H9 (cell line): ENCODE measurements at regions not wholly inside any gene's neighbourhood (a gene's known extent, or its start where the extent isn't known, plus 50 kb on each side); places are given as distances from the start of the nearest gene placed in this dataset.

ENCODE experiments used
- DNase-seq: peaks from one replicate; pipeline ENCODE4 v3.0.0-alpha.2; 2017
- H2AFZ ChIP-seq: one replicate; pipeline ENCODE4 v1.6.1; 2013; ENCODE audit warnings: mild to moderate bottlenecking, low read length, control low read depth, moderate library complexity
- H2AK5ac ChIP-seq: 2 replicates; pipeline ENCODE4 v1.6.1; 2013; ENCODE audit warnings: low read length, control low read depth, mixed read lengths; ENCODE audit not compliant: insufficient read length
- H2BK120ac ChIP-seq: one replicate; pipeline ENCODE4 v1.6.1; 2013; ENCODE audit warnings: low read depth, mild to moderate bottlenecking, low read length, control low read depth, inconsistent platforms; ENCODE audit not compliant: poor library complexity, severe bottlenecking
- H2BK12ac ChIP-seq: 2 replicates; pipeline ENCODE4 v1.6.1; 2013; ENCODE audit warnings: low read length, control low read depth, mixed read lengths, low read depth; ENCODE audit not compliant: insufficient read length
- H2BK15ac ChIP-seq: 2 replicates; pipeline ENCODE4 v1.6.1; 2013; ENCODE audit warnings: low read depth, low read length, control low read depth
- H2BK20ac ChIP-seq: one replicate; pipeline ENCODE4 v1.6.1; 2013; ENCODE audit warnings: low read depth, mild to moderate bottlenecking, low read length, control low read depth, inconsistent platforms; ENCODE audit not compliant: poor library complexity, severe bottlenecking
- H2BK5ac ChIP-seq: 2 replicates; pipeline ENCODE4 v1.6.1; 2013; ENCODE audit warnings: low read length, control low read depth, mixed read lengths; ENCODE audit not compliant: insufficient read length
- H3K14ac ChIP-seq: 2 replicates; pipeline ENCODE4 v1.6.1; 2013; ENCODE audit warnings: low read length, control low read depth; ENCODE audit not compliant: insufficient read depth
- H3K18ac ChIP-seq: 2 replicates; pipeline ENCODE4 v1.6.1; 2013; ENCODE audit warnings: low read depth, mild to moderate bottlenecking, mixed read lengths, low read length, control low read depth; ENCODE audit not compliant: insufficient read length
- H3K23ac ChIP-seq: 2 replicates; pipeline ENCODE4 v1.6.1; 2013; ENCODE audit warnings: low read length, control low read depth, mixed read lengths, low read depth; ENCODE audit not compliant: insufficient read length
- H3K23me2 ChIP-seq: 2 replicates; pipeline ENCODE4 v1.6.1; 2013; ENCODE audit warnings: low read depth, mild to moderate bottlenecking, mixed read lengths, low read length, control low read depth; ENCODE audit not compliant: insufficient read length, poor library complexity, severe bottlenecking
- H3K27ac ChIP-seq: 2 replicates; pipeline ENCODE4 v1.5.1; 2013; ENCODE audit warnings: low read length, control low read depth, mixed read lengths, low read depth; ENCODE audit not compliant: insufficient read length
- H3K27me3 ChIP-seq: 2 replicates; pipeline ENCODE4 v1.6.1; 2013; ENCODE audit warnings: low read length, control low read depth, inconsistent platforms; ENCODE audit not compliant: insufficient read depth
- H3K4ac ChIP-seq: 2 replicates; pipeline ENCODE4 v1.6.1; 2013; ENCODE audit warnings: low read depth, mild to moderate bottlenecking, control low read depth, inconsistent platforms, low read length, moderate library complexity
- H3K4me1 ChIP-seq: 2 replicates; pipeline ENCODE4 v1.6.1; 2013; ENCODE audit warnings: low read length, control low read depth, inconsistent platforms; ENCODE audit not compliant: insufficient read depth
- H3K4me2 ChIP-seq: 2 replicates; pipeline ENCODE4 v1.6.1; 2013; ENCODE audit warnings: low read length, control low read depth, mixed read lengths; ENCODE audit not compliant: insufficient read length, insufficient read depth
- H3K56ac ChIP-seq: 2 replicates; pipeline ENCODE4 v1.6.1; 2013; ENCODE audit warnings: low read depth, mild to moderate bottlenecking, mixed read lengths, low read length, control low read depth; ENCODE audit not compliant: insufficient read length
- H3K79me1 ChIP-seq: 2 replicates; pipeline ENCODE4 v1.6.1; 2013; ENCODE audit warnings: low read depth, mild to moderate bottlenecking, moderate library complexity, low read length, control low read depth, inconsistent platforms; ENCODE audit not compliant: insufficient read depth, poor library complexity, severe bottlenecking
- H3K79me2 ChIP-seq: 2 replicates; pipeline ENCODE4 v1.6.1; 2013; ENCODE audit warnings: low read length, control low read depth, inconsistent platforms; ENCODE audit not compliant: insufficient read depth
- H3K9ac ChIP-seq: 2 replicates; pipeline ENCODE4 v1.6.1; 2013; ENCODE audit warnings: low read length, control low read depth, mixed read lengths; ENCODE audit not compliant: insufficient read length; ENCODE audit errors: extremely low read depth
- H3K9me3 ChIP-seq: one replicate; pipeline ENCODE4 v1.6.1; 2013; ENCODE audit warnings: low read depth, low read length, inconsistent platforms; ENCODE audit not compliant: control insufficient read depth
- H3T11ph ChIP-seq: one replicate; pipeline ENCODE4 v1.6.1; 2013; ENCODE audit warnings: mild to moderate bottlenecking, low read length, control low read depth, inconsistent platforms
- H4K20me1 ChIP-seq: one replicate; pipeline ENCODE4 v1.6.1; 2013; ENCODE audit not compliant: control insufficient read depth, insufficient read length, insufficient read depth
- H4K5ac ChIP-seq: 2 replicates; pipeline ENCODE4 v1.6.1; 2013; ENCODE audit warnings: low read depth, mild to moderate bottlenecking, mixed read lengths, low read length, control low read depth; ENCODE audit not compliant: insufficient read length
- H4K8ac ChIP-seq: replicated peaks from 2 replicates; pipeline ENCODE4 v1.6.1; 2013; ENCODE audit warnings: low read length, control low read depth, mixed read lengths, low read depth; ENCODE audit not compliant: insufficient read length
- H4K91ac ChIP-seq: 2 replicates; pipeline ENCODE4 v1.6.1; 2013; ENCODE audit warnings: low read depth, mild to moderate bottlenecking, moderate library complexity, mixed read lengths, low read length, control low read depth; ENCODE audit not compliant: insufficient read length
- H3K27ac Mint-ChIP-seq, 3 experiments: 2 replicates in 2 of 3; 3 replicates in 1 of 3; pipeline ENCODE4 v1.8.0; 2020 to 2021; ENCODE audit warnings: mixed read lengths in 3 of 3, mild to moderate bottlenecking in 1 of 3, moderate library complexity in 1 of 3
- H3K27me3 Mint-ChIP-seq: 2 replicates; pipeline ENCODE4 v1.8.0; 2021; ENCODE audit warnings: low read depth, mild to moderate bottlenecking, moderate library complexity, mixed read lengths
- H3K36me3 Mint-ChIP-seq, 3 experiments: 2 replicates in 2 of 3; 3 replicates in 1 of 3; pipeline ENCODE4 v1.8.0; 2020 to 2021; ENCODE audit warnings: low read depth in 3 of 3, mixed read lengths in 3 of 3; ENCODE audit not compliant: insufficient read depth in 1 of 3
- H3K4me1 Mint-ChIP-seq, 2 experiments: 2 replicates each; pipeline ENCODE4 v1.8.0; 2020; ENCODE audit warnings: mixed read lengths in 2 of 2
- H3K4me3 Mint-ChIP-seq, 2 experiments: 2 replicates in 1 of 2; 3 replicates in 1 of 2; pipeline ENCODE4 v1.8.0; 2020 to 2021; ENCODE audit warnings: mild to moderate bottlenecking in 2 of 2, mixed read lengths in 2 of 2, moderate library complexity in 1 of 2
- H3K9me3 Mint-ChIP-seq, 2 experiments: 2 replicates in 1 of 2; 3 replicates in 1 of 2; pipeline ENCODE4 v1.8.0; 2020; ENCODE audit warnings: mild to moderate bottlenecking in 2 of 2, mixed read lengths in 2 of 2, moderate library complexity in 1 of 2
- CTCF ChIP-seq: fragments of 200-600 bp; sonication (generic); conservative IDR thresholded peaks from 3 replicates; pipeline ENCODE4 v1.8.0; 2021; ENCODE audit warnings: antibody characterized with exemption, mild to moderate bottlenecking
- WGBS: extraction: QIAGEN DNeasy Blood & Tissue Kit; methylation state at CpG from one replicate; pipeline ENCODE4 v1.1.7; 2013; ENCODE audit warnings: missing lambda C conversion rate, low lambda C conversion rate, mixed read lengths; ENCODE audit not compliant: insufficient read length; ENCODE audit errors: extremely low coverage; 5-methylcytosine and 5-hydroxymethylcytosine counted together

GRCh38 chr3:30347679-30348216, 258.7 kb upstream of the TGFBR2 start:
- Mint-ChIP-seq H3K36me3 (no peaks in the 10 kb centered on the region), H3K4me1 (peaks cover 15% of the 10 kb centered on the region in 2 experiments), H3K4me3 (no peak overlapping the region), H3K27ac (no peak overlapping the region; a peak in 1 of 7 replicates), H3K9me3 (no peaks in the 10 kb centered on the region), H3K27me3 (no peaks in the 10 kb centered on the region)
- Histone ChIP-seq H2BK20ac (no peak overlapping the region), H3K27me3 (no peaks in the 10 kb centered on the region), H3K27ac (no peak overlapping the region), H4K91ac (no peak overlapping the region), H3K79me2 (no peaks in the 10 kb centered on the region), H2BK120ac (no peak overlapping the region), H3K9me3 (no peaks in the 10 kb centered on the region), H2AFZ (no peak overlapping the region), H3K79me1 (no peaks in the 10 kb centered on the region), H3K4me2 (no peak overlapping the region), H4K20me1 (no peaks in the 10 kb centered on the region), H3K23ac (no peak overlapping the region), H2BK5ac (no peak overlapping the region), H3K9ac (no peak overlapping the region), H2BK15ac (no peak overlapping the region), H4K8ac (no peak overlapping the region), H3K23me2 (no peaks in the 10 kb centered on the region), H3K14ac (no peak overlapping the region), H3T11ph (no peak overlapping the region), H3K4me1 (no peaks in the 10 kb centered on the region), H3K56ac (no peak overlapping the region), H3K18ac (no peak overlapping the region), H2AK5ac (no peak overlapping the region), H2BK12ac (no peak overlapping the region), H3K4ac (no peak overlapping the region), H4K5ac (no peak overlapping the region)
- no peak for TF ChIP-seq CTCF
- no CpG with 5 or more reads among the region's 1 CpG for WGBS
- DNase-seq = no peak
